Epithelial cell of esophagus (primary cell): ENCODE measurements at regions not wholly inside any gene's neighbourhood (a gene's known extent, or its start where the extent isn't known, plus 50 kb on each side); places are given as distances from the start of the nearest gene placed in this dataset.

Source experiments
- DNase-seq: peaks from one replicate; pipeline ENCODE4 v3.0.0; 2010; ENCODE audit warnings: low read depth
- H3K4me3 ChIP-seq: 2 replicates; pipeline ENCODE4 v1.5.1; 2011; ENCODE audit warnings: mild to moderate bottlenecking, low read length, control low read depth
- TF ChIP-seq, protein P1 (sequence below): IDR thresholded peaks from 2 replicates; pipeline ENCODE4 v1.5.1; 2011; ENCODE audit warnings: low read depth, mild to moderate bottlenecking, low read length, control low read depth, inconsistent platforms; ENCODE audit not compliant: insufficient read depth; ENCODE audit errors: missing control alignments

- TF ChIP-seq, protein P1, sequence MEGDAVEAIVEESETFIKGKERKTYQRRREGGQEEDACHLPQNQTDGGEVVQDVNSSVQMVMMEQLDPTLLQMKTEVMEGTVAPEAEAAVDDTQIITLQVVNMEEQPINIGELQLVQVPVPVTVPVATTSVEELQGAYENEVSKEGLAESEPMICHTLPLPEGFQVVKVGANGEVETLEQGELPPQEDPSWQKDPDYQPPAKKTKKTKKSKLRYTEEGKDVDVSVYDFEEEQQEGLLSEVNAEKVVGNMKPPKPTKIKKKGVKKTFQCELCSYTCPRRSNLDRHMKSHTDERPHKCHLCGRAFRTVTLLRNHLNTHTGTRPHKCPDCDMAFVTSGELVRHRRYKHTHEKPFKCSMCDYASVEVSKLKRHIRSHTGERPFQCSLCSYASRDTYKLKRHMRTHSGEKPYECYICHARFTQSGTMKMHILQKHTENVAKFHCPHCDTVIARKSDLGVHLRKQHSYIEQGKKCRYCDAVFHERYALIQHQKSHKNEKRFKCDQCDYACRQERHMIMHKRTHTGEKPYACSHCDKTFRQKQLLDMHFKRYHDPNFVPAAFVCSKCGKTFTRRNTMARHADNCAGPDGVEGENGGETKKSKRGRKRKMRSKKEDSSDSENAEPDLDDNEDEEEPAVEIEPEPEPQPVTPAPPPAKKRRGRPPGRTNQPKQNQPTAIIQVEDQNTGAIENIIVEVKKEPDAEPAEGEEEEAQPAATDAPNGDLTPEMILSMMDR: no peak
- H3K4me3 ChIP-seq: no peak overlapping the region
- no peak for DNase-seq
Measured at GRCh38 chr6:91310178-91310577, 723.3 kb upstream of the MAP3K7 start.

DNA sequence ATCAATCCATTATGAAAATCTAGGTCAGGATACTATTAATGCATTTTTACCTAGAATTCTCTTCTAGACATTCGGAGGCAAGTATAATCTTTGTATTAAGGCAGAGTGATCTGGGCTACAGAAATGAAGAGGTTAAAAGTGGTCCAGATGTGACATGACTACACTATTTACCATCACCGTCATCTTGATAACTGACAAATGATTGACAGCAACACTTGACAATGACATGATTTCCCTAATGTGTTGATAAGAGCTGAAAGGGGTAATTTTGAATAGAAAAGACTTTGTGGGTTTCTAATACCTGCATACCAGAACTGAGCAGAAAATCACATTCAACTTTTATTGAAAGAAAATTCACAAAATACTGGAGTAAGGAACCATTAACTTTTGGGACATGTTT, 718.9 kb upstream of the MAP3K7 start:
- H3K4me3 ChIP-seq: no peak overlapping the region
- no peak for DNase-seq
- TF ChIP-seq, protein P1: no peak

DNA sequence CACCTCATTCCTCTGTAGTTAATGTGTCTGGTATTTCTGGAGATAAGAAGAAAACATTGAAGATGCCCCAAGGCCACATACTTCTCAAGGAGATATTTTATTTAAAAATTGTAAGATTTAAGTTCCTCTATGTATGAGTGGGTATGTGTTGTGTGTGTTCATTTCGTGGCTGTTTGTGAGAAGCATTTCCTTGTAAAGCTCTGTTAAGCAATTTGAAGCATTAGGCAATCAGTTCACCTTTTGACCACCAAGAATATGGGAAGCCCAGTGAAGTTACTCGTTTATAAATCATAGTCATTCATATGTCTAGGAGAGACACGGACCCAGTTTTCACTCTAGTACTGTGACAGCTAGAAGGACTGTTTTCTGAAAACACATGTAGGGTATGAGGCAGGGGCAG, 717.6 kb upstream of the MAP3K7 start:
- DNase-seq: no peak
- TF ChIP-seq, protein P1: no peak
- H3K4me3 ChIP-seq: no peak overlapping the region

- no peak for DNase-seq
- H3K4me3 ChIP-seq: no peak overlapping the region
- TF ChIP-seq, protein P1: no peak
Measured at GRCh38 chr6:91303326-91303725, 716.5 kb upstream of the MAP3K7 start.

GRCh38 chr6:91299544-91300491, 712.9 kb upstream of the MAP3K7 start:
- DNase-seq: no peak
- no peak overlapping the region for H3K4me3 ChIP-seq
- TF ChIP-seq, protein P1: no peak

GRCh38 chr6:91298543-91299145, 711.8 kb upstream of the MAP3K7 start:
- no peak overlapping the region for H3K4me3 ChIP-seq
- TF ChIP-seq, protein P1: no peak
- no peak for DNase-seq
